K562 (cell line): ENCODE measurements at regions not wholly inside any gene's neighbourhood (a gene's known extent, or its start where the extent isn't known, plus 50 kb on each side); places are given as distances from the start of the nearest gene placed in this dataset.

Source experiments
- ATAC-seq: fragments of 200-7000 bp; cut with Tn5 transposase; 3 replicates; pipeline ENCODE4 v1.9.1; 2020; ENCODE audit warnings: moderate library complexity
- BruUV-seq: library from RNA; stranded (reverse); fragments of 400-500 nt; replicated peaks from 2 replicates; lab custom pipeline; 2021; lab: Mats Ljungman, UMichigan
- CTCF ChIA-PET: fragments of 300-600 bp; formaldehyde crosslinking; extraction: SDS; loops from one replicate; lab custom pipeline; 2021; ENCODE audit warnings: low intra/inter-chr PET ratio; lab: Yijun Ruan, JAX
- POLR2A ChIA-PET: fragments of 300-600, 350-650 bp; sonication (Branson Sonifier 250); formaldehyde crosslinking; extraction: SDS; loops from one replicate; lab custom pipeline; 2021; ENCODE audit warnings: antibody characterized with exemption, inconsistent platforms; lab: Yijun Ruan, JAX
- DNase-seq, 4 experiments: peaks; one replicate each; pipeline versions ENCODE4 v3.0.0 to v3.0.0-alpha.2; 2011 to 2018; ENCODE audit warnings: low spot score in 3 of 4, mixed read lengths in 3 of 4; ENCODE audit errors: extremely low read depth in 1 of 4
- FAIRE-seq: peaks from 2 replicates; lab custom pipeline; 2011; peaks lifted over from hg19 to GRCh38; lab: Jason Lieb, UNC
- H2AFZ ChIP-seq: 2 replicates; pipeline ENCODE4 v1.6.0; 2011; ENCODE audit warnings: low read depth, low read length, control low read depth, inconsistent platforms
- H3K27ac ChIP-seq: fragments of 200-600 bp; 3 replicates; pipeline ENCODE4 v1.8.0; 2011; ENCODE audit warnings: low read depth, mild to moderate bottlenecking, control low read depth, inconsistent platforms, low read length, moderate library complexity, mixed read lengths; ENCODE audit errors: extremely low read depth
- H3K27me3 ChIP-seq, 2 experiments: fragments of 300-600 bp in 1 of 2; 2 replicates in 1 of 2; 3 replicates in 1 of 2; pipeline versions ENCODE4 v1.6.0 to v1.8.0; 2011; ENCODE audit warnings: inconsistent platforms in 2 of 2, low read length in 2 of 2, mild to moderate bottlenecking in 1 of 2, mixed read lengths in 1 of 2, moderate library complexity in 1 of 2; ENCODE audit not compliant: control insufficient read depth in 2 of 2, insufficient read depth in 2 of 2
- H3K36me3 ChIP-seq: fragments of 300-600 bp; 3 replicates; pipeline ENCODE4 v1.8.0; 2011; ENCODE audit warnings: mild to moderate bottlenecking, low read length, inconsistent platforms; ENCODE audit not compliant: control insufficient read depth, insufficient read depth
- H3K4me1 ChIP-seq, 2 experiments: fragments of 200-600 bp in 1 of 2; replicated peaks in 1 of 2; 2 replicates in 1 of 2; 3 replicates in 1 of 2; pipeline versions ENCODE4 v1.5.1 to v1.8.0; 2011; ENCODE audit warnings: inconsistent platforms in 2 of 2, low read length in 2 of 2, mild to moderate bottlenecking in 1 of 2, mixed read lengths in 1 of 2, moderate library complexity in 1 of 2; ENCODE audit not compliant: control insufficient read depth in 2 of 2, insufficient read depth in 2 of 2
- H3K4me2 ChIP-seq: 2 replicates; pipeline ENCODE4 v1.6.1; 2011; ENCODE audit warnings: low read length, control low read depth, inconsistent platforms, mixed read lengths; ENCODE audit not compliant: insufficient read depth
- H3K4me3 ChIP-seq: fragments of 200-600 bp; sonication (generic), shearing (Covaris generic); 2 replicates; pipeline ENCODE4 v1.5.1; 2016; ENCODE audit warnings: control low read depth, inconsistent platforms
- H3K79me2 ChIP-seq: fragments of 200-600 bp; 3 replicates; pipeline ENCODE4 v1.8.0; 2011; ENCODE audit warnings: low read length, inconsistent platforms; ENCODE audit not compliant: control insufficient read depth, insufficient read depth
- H3K9ac ChIP-seq, 2 experiments: 2 replicates each; pipeline versions ENCODE4 v1.6.0 to v1.6.1; 2011; ENCODE audit warnings: low read depth in 2 of 2, low read length in 2 of 2, control low read depth in 1 of 2, inconsistent platforms in 1 of 2, mild to moderate bottlenecking in 1 of 2, mixed read lengths in 1 of 2; ENCODE audit not compliant: insufficient read depth in 1 of 2
- H3K9me1 ChIP-seq: one replicate; pipeline ENCODE4 v1.6.0; 2011; ENCODE audit warnings: inconsistent platforms, mild to moderate bottlenecking, low read length, moderate library complexity; ENCODE audit not compliant: control insufficient read depth, insufficient read depth
- H3K9me3 ChIP-seq: replicated peaks from 2 replicates; pipeline ENCODE4 v1.5.1; 2011; ENCODE audit warnings: low read depth, low read length, inconsistent platforms; ENCODE audit not compliant: control insufficient read depth, insufficient read depth
- H4K20me1 ChIP-seq: replicated peaks from 2 replicates; pipeline ENCODE4 v1.6.1; 2011; ENCODE audit warnings: low read length, inconsistent platforms, mixed read lengths; ENCODE audit not compliant: control insufficient read depth, insufficient read depth
- CCNT2 ChIP-seq: IDR thresholded peaks from 2 replicates; pipeline ENCODE4 v1.6.1; 2011; ENCODE audit warnings: borderline replicate concordance, low read depth, mild to moderate bottlenecking, moderate library complexity, mixed read lengths, low read length; ENCODE audit not compliant: insufficient read length; ENCODE audit errors: extremely low read depth
- IRF9 ChIP-seq: fragments of 450-650 bp; IDR thresholded peaks from 2 replicates; pipeline ENCODE4 v1.6.1; 2016; ENCODE audit warnings: missing biosample characterization, missing genetic modification characterization
- MCM5 ChIP-seq: fragments of 450-650 bp; IDR thresholded peaks from 2 replicates; pipeline ENCODE4 v1.6.1; 2016; ENCODE audit warnings: low read depth
- MECOM ChIP-seq: fragments of 250-450 bp; sonication (Bioruptor Pico); IDR thresholded peaks from 2 replicates; pipeline ENCODE4 v1.8.0; 2022; ENCODE audit warnings: inconsistent platforms
- REST ChIP-seq, 2 experiments: fragments of 450-650 bp; formaldehyde crosslinking in 1 of 2; IDR thresholded peaks; 2 replicates each; pipeline versions ENCODE4 v1.4.0 to v1.6.1; 2014 to 2020; ENCODE audit warnings: mild to moderate bottlenecking in 2 of 2, borderline replicate concordance in 1 of 2, low read depth in 1 of 2
- STAT5B ChIP-seq: fragments of 250-450 bp; sonication (Bioruptor Pico); IDR thresholded peaks from 2 replicates; pipeline ENCODE4 v1.8.0; 2021; ENCODE audit warnings: mild to moderate bottlenecking, inconsistent platforms
- WGBS: fragments of 100-300 bp; shearing (Covaris generic); methylation state at CpG from one replicate; pipeline ENCODE4 v1.1.6; 2016; ENCODE audit warnings: low coverage, mixed read lengths; ENCODE audit not compliant: insufficient coverage; ENCODE audit errors: missing lambda C conversion rate; 5-methylcytosine and 5-hydroxymethylcytosine counted together
- in situ Hi-C: fragments of 300-500 bp; cut with MboI; formaldehyde crosslinking; loops from 4 replicates; pipeline ENCODE4 v1.15.0; 2018; ENCODE audit warnings: inconsistent platforms, mixed read lengths
- intact Hi-C: fragments of 100-400 bp; cut with micrococcal nuclease; formaldehyde crosslinking; loops from 2 replicates; pipeline ENCODE4 v1.14.2; 2022

- intact Hi-C loops (no loop called here), in situ Hi-C loops (no loop called here)
- DNase-seq, result no peak
- ATAC-seq, result no peak
- Histone ChIP-seq H2AFZ (no peak overlapping the region), H4K20me1 (no peaks in the 10 kb centered on the region), H3K27me3 (no peaks in the 10 kb centered on the region), H3K4me2 (no peak overlapping the region), H3K9me3 (no peaks in the 10 kb centered on the region), H3K79me2 (no peaks in the 10 kb centered on the region), H3K36me3 (no peaks in the 10 kb centered on the region), H3K9ac (no peak overlapping the region), H3K4me3 (no peak overlapping the region), H3K27ac (no peak overlapping the region), H3K4me1 (no peaks in the 10 kb centered on the region), H3K9me1 (no peaks in the 10 kb centered on the region)
- BruUV-seq, result no TSS peak
- CTCF ChIA-PET, result no interaction called here
- WGBS, result 0% methylated on average over 1 of the region's 1 CpG
- no peak for FAIRE-seq
- POLR2A ChIA-PET, result no interaction called here
- TF ChIP-seq MECOM (CRISPR knock-in tag), result no peak
These were observed 888.6 kb downstream of the DIAPH3 start for GRCh38 chr13:59274958-59275727.

DNA sequence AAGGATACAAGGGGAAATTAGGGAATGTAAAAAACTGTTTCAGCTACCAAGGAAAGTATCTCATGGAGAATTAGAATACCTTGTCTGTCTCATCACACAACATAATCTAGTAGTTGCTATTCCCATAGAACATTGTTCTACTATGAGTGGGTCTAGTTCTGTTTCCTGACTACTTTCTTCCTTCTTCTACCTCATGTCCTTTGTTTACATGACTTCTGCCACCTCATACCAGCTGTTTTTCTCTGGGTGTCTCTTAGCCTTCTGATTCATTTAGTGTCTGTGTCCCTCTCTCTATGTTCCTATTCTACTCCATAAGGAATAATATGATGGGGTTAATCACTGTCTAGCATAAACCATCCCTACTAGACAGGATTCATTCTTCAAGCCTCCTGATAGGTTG is 887.3 kb downstream of the DIAPH3 start:
- no peak overlapping the region for H3K9ac ChIP-seq
- in situ Hi-C loops, result no loop called here
- FAIRE-seq, result no peak
- TF ChIP-seq MCM5 (no peak), CCNT2 (no peak), STAT5B (CRISPR knock-in tag) (no peak), IRF9 (no peak), REST (IDR thresholded peaks at IDR 0.05; ENCODE audit: borderline replicate concordance) (no peak), REST (CRISPR knock-in tag; IDR thresholded peaks at IDR 0.05; ENCODE audit: low read depth) (no peak)

More for the DNA sequence above, 887.3 kb downstream of the DIAPH3 start:
- Histone ChIP-seq H3K36me3 (no peaks in the 10 kb centered on the region), H3K9me1 (no peaks in the 10 kb centered on the region), H4K20me1 (no peaks in the 10 kb centered on the region), H3K27me3 (no peaks in the 10 kb centered on the region), H3K4me3 (no peak overlapping the region), H3K4me1 (no peaks in the 10 kb centered on the region), H3K9me3 (no peaks in the 10 kb centered on the region), H3K4me2 (no peak overlapping the region), H2AFZ (no peak overlapping the region), H3K79me2 (no peaks in the 10 kb centered on the region), H3K27ac (no peak overlapping the region)
- DNase-seq, result no peak
- no TSS peak for BruUV-seq
- ChIA-PET CTCF (no interaction called here), POLR2A (no interaction called here)
- intact Hi-C loops, result no loop called here
- ATAC-seq, result no peak
